ENCODE measurements at regions not wholly inside any gene's neighbourhood (a gene's known extent, or its start where the extent isn't known, plus 50 kb on each side); places are given as distances from the start of the nearest gene placed in this dataset.

- TF ChIP-seq EZH2 (IDR thresholded peaks at IDR 0.05; ENCODE audit: borderline replicate concordance, low read length) (no peak), CTCF (IDR thresholded peaks at IDR 0.05; ENCODE audit: low read length) (no peak)
Measured at GRCh38 chr10:3442451-3442990, 269.9 kb upstream of the PITRM1 start.
